ENCODE measurements at regions not wholly inside any gene's neighbourhood (a gene's known extent, or its start where the extent isn't known, plus 50 kb on each side); places are given as distances from the start of the nearest gene placed in this dataset.

DNA sequence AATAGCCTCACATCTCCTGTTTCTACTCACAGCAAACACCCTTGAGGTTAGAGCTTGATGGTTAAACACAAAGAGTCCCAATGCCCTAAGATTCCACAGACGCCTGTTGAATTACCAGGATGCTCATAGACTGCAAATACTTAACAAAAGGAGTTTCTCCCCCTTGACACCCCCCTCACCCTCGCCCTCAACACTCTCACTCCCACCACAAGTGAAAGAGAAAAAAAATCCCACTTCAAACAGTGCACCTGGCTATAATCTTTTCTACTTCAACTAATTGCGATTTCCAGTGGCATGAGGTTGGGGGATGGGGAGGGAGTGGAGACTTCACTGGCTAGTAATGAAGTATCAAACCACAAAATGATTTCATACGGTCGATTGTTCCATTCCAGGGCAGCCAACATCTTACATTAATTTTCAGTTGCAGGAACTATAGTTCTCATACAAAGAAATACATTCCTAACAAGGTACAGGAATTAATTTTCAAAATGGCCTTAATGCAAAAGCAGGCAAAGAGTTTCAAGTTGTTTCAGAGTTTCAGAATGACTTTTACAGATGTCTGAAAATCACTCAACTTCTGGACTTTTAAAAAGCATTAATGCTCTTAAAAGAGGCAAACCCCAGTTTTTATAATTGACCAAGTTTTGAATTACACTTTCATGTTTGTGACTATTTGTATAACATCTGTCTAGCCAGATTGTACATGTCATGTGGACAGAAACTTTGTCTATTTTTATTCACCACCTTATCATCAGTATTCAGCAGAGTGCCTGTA lies 390.7 kb downstream of the C12orf75 start:
- no peak overlapping the region for H3K4me3 Mint-ChIP-seq
- ChIA-PET POLR2A (no interaction called here), CTCF (no interaction called here)
- no peaks in the 10 kb centered on the region for H3K9me3 Mint-ChIP-seq
- no peak for DNase-seq
- H3K36me3 Mint-ChIP-seq (ENCODE audit: low read depth), result no peaks in the 10 kb centered on the region
- no peak overlapping the region for H3K27ac Mint-ChIP-seq
- no peaks in the 10 kb centered on the region for H3K4me1 Mint-ChIP-seq
- H3K27me3 Mint-ChIP-seq, result peaks cover 6% of the 10 kb centered on the region

DNA sequence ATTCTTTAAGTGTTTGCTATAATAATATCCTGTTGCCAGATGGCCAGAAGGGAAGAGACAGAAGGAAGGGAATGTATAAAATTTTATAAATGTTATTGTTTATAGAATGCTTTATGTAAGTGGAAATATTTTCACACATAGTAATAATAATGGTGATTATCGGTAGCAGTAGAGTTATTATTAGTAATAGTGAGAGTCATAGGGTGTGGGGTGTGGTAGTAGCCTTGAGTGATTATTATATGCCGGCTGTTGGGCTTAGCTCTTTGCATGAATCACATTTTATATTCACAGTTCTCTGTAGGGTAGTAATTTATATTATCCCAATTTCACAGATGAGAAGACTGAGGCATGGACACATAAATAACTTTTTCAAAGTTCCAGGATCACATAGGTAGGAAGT lies 391.4 kb downstream of the C12orf75 start:
- Mint-ChIP-seq H3K9me3 (no peaks in the 10 kb centered on the region), H3K36me3 (ENCODE audit: low read depth) (no peaks in the 10 kb centered on the region), H3K27ac (no peak overlapping the region), H3K4me3 (no peak overlapping the region), H3K27me3 (peaks cover 7% of the 10 kb centered on the region), H3K4me1 (no peaks in the 10 kb centered on the region)
- DNase-seq, result no peak
- POLR2A ChIA-PET, result no interaction called here
- CTCF ChIA-PET, result no interaction called here

- CTCF ChIA-PET, result no interaction called here
- Mint-ChIP-seq H3K9me3 (no peaks in the 10 kb centered on the region), H3K36me3 (ENCODE audit: low read depth) (no peaks in the 10 kb centered on the region), H3K27ac (no peak overlapping the region), H3K4me1 (no peaks in the 10 kb centered on the region), H3K4me3 (no peak overlapping the region), H3K27me3 (peaks cover 7% of the 10 kb centered on the region)
- POLR2A ChIA-PET, result no interaction called here
- no peak for DNase-seq
These were observed 392.6 kb downstream of the C12orf75 start for GRCh38 chr12:105723066-105723465.

- Mint-ChIP-seq H3K9me3 (no peaks in the 10 kb centered on the region), H3K36me3 (ENCODE audit: low read depth) (no peaks in the 10 kb centered on the region), H3K4me3 (no peak overlapping the region), H3K4me1 (no peaks in the 10 kb centered on the region), H3K27ac (no peak overlapping the region), H3K27me3 (peaks cover 4% of the 10 kb centered on the region)
- no peak for DNase-seq
- ChIA-PET CTCF (no interaction called here), POLR2A (no interaction called here)
These were observed 393.0 kb downstream of the C12orf75 start for GRCh38 chr12:105723494-105723893.

DNA sequence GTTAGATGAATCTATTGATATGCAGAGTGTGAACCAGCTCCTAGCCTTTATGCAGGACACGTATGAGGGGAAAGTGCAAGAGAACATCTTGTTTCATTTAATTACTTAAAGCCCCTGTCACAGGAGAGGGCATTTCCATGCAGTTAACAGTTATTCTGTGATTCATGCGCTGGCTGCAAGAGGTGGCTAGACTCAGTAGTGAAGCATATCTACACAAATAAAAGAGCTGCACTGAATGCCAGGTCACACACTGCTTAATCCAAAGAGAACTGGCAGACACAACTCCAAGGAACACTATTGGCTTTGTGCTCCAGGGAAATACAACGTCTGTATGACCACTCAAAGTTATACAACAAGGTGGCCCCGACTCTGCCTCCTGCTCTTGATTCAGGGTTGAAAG lies 394.1 kb downstream of the C12orf75 start:
- Mint-ChIP-seq H3K4me1 (no peaks in the 10 kb centered on the region), H3K36me3 (ENCODE audit: low read depth) (no peaks in the 10 kb centered on the region), H3K27me3 (peaks cover 6% of the 10 kb centered on the region), H3K27ac (no peak overlapping the region), H3K4me3 (no peak overlapping the region), H3K9me3 (no peaks in the 10 kb centered on the region)
- ChIA-PET CTCF (no interaction called here), POLR2A (no interaction called here)
- DNase-seq, result no peak

DNA sequence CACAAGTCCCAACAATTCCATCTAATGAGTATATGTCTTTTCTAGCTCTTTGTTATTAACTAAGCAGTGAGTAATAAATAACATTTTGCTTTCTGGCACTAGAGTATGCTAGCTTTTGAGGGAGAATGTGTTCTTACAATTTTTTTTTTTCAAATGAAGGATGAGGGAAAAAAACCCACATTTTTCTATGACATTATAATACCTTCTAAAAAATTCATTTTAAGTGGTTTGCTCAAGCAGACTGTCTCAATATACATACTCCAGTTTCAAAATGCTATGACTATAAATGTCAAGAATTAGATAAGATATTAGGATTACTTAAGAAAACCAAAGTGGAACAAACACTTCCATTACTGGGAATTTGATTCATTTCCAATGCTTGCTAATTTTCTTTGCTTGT lies 394.6 kb downstream of the C12orf75 start:
- POLR2A ChIA-PET, result no interaction called here
- no peak overlapping the region for H3K27ac Mint-ChIP-seq
- no peak for DNase-seq
- CTCF ChIA-PET, result no interaction called here
- H3K27me3 Mint-ChIP-seq, result peaks cover 6% of the 10 kb centered on the region
- H3K36me3 Mint-ChIP-seq (ENCODE audit: low read depth), result no peaks in the 10 kb centered on the region
- H3K4me3 Mint-ChIP-seq, result no peak overlapping the region
- no peaks in the 10 kb centered on the region for H3K9me3 Mint-ChIP-seq
- no peaks in the 10 kb centered on the region for H3K4me1 Mint-ChIP-seq

DNA sequence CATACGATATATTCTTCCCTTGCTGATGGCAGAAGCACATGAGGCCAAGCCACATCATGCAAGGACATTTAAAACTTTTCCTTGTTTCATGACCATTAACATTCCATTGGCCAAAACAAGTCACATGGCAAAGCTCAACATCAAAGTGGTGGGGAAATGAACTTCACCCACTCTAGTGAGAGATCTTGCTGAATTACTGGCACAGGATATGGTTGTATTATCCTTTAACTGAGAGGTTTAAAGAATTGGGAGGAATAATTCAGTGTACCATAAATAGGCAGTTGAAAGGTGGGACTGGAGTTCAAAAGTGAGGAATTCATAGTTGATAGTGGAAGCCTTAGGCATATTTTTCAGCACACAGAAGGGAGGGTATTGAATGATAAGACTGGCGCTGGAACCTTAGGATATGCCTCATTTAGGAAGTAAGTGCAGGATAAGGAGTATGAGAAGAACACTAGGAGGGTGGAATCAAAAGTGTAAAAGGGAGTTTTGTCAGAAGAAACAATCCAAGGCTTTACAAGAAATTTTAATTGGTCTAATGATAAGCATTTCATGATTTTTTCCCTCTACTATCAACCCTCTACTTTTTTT lies 398.8 kb downstream of the C12orf75 start:
- ChIA-PET CTCF (no interaction called here), POLR2A (no interaction called here)
- Mint-ChIP-seq H3K9me3 (no peaks in the 10 kb centered on the region), H3K27ac (no peak overlapping the region), H3K4me3 (no peak overlapping the region), H3K4me1 (no peaks in the 10 kb centered on the region), H3K27me3 (peaks cover 8% of the 10 kb centered on the region), H3K36me3 (ENCODE audit: low read depth) (no peaks in the 10 kb centered on the region)
- DNase-seq, result no peak

DNA sequence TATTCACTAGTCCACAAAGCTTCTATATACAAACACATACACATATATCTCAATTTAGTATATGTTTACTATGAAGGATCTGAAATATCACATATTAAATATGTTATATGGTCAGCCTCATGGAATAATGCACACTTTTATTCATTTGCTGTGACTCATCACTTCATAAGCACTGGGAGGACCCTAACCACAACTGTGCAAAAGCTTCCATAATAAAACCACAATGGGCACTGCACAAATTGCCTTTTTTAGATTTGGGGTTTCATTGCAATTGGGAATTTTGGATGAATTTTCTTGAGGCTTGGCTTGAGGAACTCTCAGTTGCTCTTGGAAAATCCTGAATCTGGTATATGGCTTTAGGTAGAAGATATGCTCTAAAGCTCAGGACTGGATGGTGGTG lies 399.4 kb downstream of the C12orf75 start:
- Mint-ChIP-seq H3K9me3 (no peaks in the 10 kb centered on the region), H3K27ac (no peak overlapping the region), H3K36me3 (ENCODE audit: low read depth) (no peaks in the 10 kb centered on the region), H3K27me3 (peaks cover 6% of the 10 kb centered on the region), H3K4me3 (no peak overlapping the region), H3K4me1 (no peaks in the 10 kb centered on the region)
- ChIA-PET CTCF (interaction anchor here (0.8 to 1.0 kb wide), 2 partner anchors 11 to 20 kb away, joined by 3 read pairs; no protein-coding TSS in a partner anchor), POLR2A (no interaction called here)
- DNase-seq, result no peak

GRCh38 chr12:105733579-105733978 lies 403.1 kb downstream of the C12orf75 start:
- ChIA-PET POLR2A (no interaction called here), CTCF (interaction anchor here (0.6 kb wide), 1 partner anchor 26 kb away, joined by 4 read pairs; no protein-coding TSS in a partner anchor)
- Mint-ChIP-seq H3K27ac (no peak overlapping the region), H3K36me3 (ENCODE audit: low read depth) (no peaks in the 10 kb centered on the region), H3K4me1 (no peaks in the 10 kb centered on the region), H3K4me3 (no peak overlapping the region), H3K9me3 (no peaks in the 10 kb centered on the region), H3K27me3 (peaks cover 5% of the 10 kb centered on the region)
- DNase-seq, result no peak

DNA sequence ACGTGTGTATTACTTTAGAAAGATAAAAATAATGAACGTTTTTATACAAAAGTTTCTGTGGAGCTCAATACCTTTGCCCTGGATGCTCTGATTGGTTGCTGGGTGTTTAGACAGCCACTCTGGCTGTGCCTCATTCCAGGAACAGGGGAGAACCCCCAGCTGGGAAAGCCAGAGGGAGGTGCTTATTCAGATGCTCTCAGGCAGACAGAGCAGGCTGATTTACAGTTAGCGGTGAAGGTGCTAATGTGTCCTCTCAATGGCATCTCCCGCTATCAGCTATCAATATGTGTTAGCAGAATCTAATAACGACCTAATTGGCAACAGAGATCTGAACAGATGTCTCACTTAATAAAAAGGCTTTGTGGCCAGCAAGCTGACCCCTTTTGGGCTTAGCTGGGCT lies 402.3 kb downstream of the NUAK1 start:
- H3K36me3 Mint-ChIP-seq (ENCODE audit: low read depth), result no peaks in the 10 kb centered on the region
- H3K27ac Mint-ChIP-seq, result no peak overlapping the region
- DNase-seq, result no peak
- H3K4me1 Mint-ChIP-seq, result no peaks in the 10 kb centered on the region
- H3K9me3 Mint-ChIP-seq, result no peaks in the 10 kb centered on the region
- H3K27me3 Mint-ChIP-seq, result no peaks in the 10 kb centered on the region
- ChIA-PET POLR2A (no interaction called here), CTCF (no interaction called here)
- no peak overlapping the region for H3K4me3 Mint-ChIP-seq

- DNase-seq, result no peak
- Mint-ChIP-seq H3K9me3 (no peaks in the 10 kb centered on the region), H3K27ac (no peak overlapping the region), H3K4me1 (no peaks in the 10 kb centered on the region), H3K36me3 (ENCODE audit: low read depth) (no peaks in the 10 kb centered on the region), H3K27me3 (no peaks in the 10 kb centered on the region), H3K4me3 (no peak overlapping the region)
- CTCF ChIA-PET, result no interaction called here
- POLR2A ChIA-PET, result no interaction called here
These were observed 400.7 kb downstream of the NUAK1 start for GRCh38 chr12:105738051-105738450.

DNA sequence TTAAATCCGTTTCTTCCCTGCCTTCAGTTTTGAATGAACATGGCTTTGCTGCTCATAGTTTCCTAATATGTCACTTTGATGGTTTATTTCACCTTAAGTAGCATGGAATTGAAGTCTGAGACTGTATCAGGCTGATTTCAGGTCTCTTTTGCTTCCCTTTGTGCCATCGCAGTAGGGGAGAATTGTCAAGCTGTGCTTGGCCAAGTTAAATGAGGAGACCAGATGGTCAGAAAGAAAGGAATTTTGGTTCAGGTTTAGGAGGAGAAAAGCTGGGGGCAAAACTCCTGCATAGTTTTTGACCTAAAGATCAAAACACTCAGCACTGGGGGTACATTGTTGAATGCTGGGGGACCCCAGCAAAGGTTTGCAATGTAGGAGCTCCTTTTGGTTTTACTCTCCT lies 398.4 kb downstream of the NUAK1 start:
- H3K27ac Mint-ChIP-seq, result no peak overlapping the region
- CTCF ChIA-PET, result interaction anchor here (0.9 kb wide), 1 partner anchor 10 kb away, joined by 3 read pairs; no protein-coding TSS in a partner anchor

DNA sequence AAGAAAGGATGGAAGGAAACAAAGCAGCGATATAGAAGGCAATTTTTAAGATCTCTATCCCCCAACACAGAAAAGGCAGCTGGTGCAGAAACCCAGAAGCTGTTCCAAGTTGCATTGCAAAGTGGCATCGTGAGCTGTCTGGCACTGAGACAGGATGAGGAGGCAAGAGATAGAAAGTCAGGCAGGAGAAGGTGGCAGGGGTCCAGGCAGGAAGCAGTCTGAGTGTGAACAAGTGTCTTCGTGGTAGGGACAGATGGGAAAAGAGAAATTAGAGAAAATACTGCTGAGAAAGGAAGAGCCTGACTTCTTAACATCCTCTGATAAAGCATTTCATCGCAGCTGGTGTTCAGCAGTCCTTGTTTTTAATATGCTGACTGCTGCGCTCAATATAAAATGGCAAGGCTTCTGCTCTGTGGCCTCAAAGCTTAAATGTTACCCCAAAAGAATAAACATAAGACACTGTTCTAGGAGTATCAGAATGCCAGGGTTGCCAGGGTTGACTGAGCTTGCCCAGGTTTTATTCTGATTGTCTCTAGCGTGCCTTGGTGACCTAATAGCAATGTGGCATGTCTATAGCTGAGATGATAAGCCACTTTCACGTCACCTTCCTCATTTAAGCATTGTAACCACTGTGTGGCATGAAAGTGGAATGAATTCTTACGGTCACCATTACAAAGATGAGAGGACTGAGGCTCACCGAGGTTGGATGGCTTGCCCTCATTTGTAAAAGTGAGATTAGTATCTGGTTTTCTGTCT lies 397.6 kb downstream of the NUAK1 start:
- Mint-ChIP-seq H3K9me3 (no peaks in the 10 kb centered on the region), H3K4me1 (no peaks in the 10 kb centered on the region), H3K36me3 (ENCODE audit: low read depth) (no peaks in the 10 kb centered on the region), H3K27me3 (no peaks in the 10 kb centered on the region), H3K4me3 (no peak overlapping the region), H3K27ac (no peak overlapping the region)
- no peak for DNase-seq
- CTCF ChIA-PET, result interaction anchor here (0.6 to 0.9 kb wide), 2 partner anchors 11 to 19 kb away, joined by 3 read pairs; no protein-coding TSS in a partner anchor
- POLR2A ChIA-PET, result no interaction called here

More for the DNA sequence above, 398.4 kb downstream of the NUAK1 start:
- POLR2A ChIA-PET, result no interaction called here
- Mint-ChIP-seq H3K27me3 (no peaks in the 10 kb centered on the region), H3K9me3 (no peaks in the 10 kb centered on the region), H3K4me3 (no peak overlapping the region), H3K36me3 (ENCODE audit: low read depth) (no peaks in the 10 kb centered on the region), H3K4me1 (no peaks in the 10 kb centered on the region)
- DNase-seq, result no peak
